HG03442 (cell line): ENCODE measurements at regions not wholly inside any gene's neighbourhood (a gene's known extent, or its start where the extent isn't known, plus 50 kb on each side); places are given as distances from the start of the nearest gene placed in this dataset.
"Not testable (repeated sequence)": the region's sequence is repeated elsewhere in the genome, so short reads cannot be mapped to it uniquely, and the experiment has no call there.

ENCODE experiments used
- ATAC-seq: cut with Tn5 transposase; IDR thresholded peaks from one replicate; pipeline ENCODE4 v1.9.1; 2021; ENCODE audit warnings: mild to moderate bottlenecking, moderate library complexity; ENCODE audit not compliant: unreplicated experiment

DNA sequence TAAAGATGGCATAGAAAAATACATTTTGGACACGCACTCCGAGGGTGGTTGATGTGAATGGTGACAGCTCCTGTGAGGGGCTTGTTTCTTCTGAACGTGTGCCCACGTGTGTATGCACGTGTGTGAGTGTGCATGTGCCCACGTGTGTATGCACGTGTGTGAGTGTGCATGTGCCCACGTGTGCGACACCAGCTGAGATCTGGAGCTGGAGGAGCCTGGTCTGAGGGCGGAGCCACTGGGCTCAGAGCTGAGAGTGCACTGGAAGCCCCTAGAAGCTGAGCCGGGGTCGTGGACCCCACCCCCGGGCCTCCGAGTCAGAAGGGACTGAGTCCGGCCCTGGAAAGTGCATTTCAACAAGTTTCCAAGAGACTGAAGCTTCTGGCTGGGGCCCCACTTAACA lies 282.5 kb upstream of the IRX4 start:
- no peak for ATAC-seq

DNA sequence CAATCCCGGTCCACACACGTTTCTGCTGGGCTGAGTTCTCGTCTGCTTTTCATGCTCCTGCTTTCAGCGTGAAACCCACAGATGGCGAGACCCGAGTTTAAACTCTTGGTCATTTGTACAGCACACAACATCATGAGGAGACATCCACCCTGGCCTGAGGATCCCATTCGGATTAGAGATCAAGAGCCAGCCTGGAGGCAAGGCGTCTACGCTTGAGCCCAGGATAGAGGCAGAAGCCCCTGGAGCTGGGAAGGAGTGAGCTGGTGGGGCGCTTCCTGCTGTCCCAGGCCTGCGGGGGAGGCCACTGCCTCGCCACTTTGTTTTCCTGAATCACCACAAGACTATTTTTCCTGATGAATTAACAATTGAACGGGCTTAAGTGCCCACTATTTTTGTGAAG lies 281.9 kb upstream of the IRX4 start:
- ATAC-seq, result no peak

DNA sequence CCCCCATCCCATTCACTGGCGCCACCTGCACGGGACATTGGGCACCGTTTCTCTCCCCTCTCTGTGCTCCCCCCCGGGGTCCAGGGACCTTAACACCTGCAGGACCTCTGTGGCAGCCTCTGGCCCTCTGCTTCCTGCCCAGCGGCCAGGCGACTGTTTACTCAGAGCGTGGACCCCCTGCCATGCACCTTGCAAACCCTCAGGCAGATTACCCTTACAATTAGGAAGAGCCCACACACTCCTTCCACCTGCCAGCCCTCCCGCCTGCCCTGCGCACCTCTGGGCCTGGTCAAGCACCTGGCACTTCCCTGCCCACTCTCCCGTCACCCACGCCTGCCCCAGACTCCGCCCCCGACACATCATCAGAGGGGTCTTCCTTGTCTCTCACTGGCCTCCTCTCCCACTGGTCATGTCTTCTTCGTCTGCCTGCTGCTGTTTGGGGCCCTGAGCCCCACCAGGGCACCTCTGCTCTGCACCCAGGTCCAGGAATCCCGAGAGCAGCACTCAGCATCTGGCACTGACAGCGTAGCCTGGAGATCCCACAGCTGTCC lies 281.3 kb upstream of the IRX4 start:
- no peak for ATAC-seq

DNA sequence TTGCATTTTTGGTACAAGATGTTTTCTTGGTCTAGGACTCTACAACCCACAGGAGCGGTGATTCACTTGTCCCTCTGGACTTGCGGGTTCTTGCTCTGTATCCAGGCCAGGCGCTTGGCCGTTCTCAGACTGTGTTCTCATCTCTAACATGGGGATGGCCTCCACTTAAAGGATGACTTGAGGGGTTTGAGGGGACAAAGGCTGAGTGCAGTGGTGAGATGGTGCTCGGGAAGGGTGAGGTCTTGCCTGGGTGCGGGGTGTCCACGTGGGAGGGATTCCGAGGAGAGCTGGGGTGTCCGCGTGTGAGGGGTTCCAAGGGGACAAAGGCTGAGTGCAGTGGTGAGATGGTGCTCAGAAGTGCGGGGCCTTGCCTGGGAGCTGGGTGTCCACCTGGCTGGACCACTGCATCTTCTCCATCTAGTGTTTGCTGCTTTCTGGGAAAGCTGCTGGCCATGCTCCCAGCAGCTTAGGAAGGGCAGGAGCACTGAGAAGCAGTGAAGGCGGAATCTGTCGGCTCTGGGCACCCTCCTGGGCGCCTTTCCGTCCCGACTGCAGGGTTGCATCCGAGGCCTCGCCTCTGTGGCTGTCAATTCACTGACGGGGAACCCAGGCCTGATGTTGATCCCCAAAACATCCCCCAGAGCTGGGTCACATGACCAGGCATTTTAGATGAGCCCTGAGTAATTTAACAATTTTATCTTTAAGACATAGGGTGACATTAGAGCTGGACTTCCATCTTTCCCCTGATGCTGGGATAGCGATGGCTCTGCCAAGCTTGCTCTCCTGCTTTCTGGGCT lies 280.5 kb upstream of the IRX4 start:
- no peak for ATAC-seq

DNA sequence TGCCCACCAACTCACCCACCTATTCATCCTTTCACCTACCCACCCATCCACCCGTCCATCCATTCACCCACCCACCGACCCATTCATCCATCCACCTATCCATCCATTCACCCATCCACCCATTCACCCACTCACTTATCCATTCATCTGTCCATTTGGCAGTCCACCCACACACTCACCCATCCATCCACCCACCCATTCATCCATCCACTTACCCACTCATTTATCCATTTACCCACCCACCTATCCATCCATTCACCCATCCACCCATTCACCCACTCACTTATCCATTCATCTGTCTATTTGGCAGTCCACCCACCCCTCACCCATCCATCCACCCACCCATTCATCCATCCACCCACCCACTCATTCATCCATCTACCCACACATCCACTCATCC lies 278.1 kb upstream of the IRX4 start:
- no peak for ATAC-seq

DNA sequence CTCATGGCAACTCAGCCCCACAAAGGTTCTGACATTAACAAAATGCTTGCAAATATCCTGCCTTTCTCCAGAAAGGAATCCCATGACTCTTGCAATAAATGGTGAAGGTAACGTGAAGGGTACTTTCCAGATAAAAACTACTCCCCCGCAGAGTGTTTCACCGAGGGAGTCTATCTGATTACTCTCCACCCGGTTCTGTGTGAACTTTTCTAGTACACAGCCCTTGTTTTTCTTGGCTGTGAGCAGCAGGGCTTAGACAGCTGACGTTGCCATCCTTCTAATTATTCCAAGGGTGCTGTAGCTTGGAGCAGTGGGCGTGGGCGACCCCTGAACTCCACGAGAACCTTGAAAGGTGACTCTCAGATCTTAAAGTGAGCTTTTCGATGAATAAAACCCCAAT lies 276.0 kb upstream of the IRX4 start:
- no peak for ATAC-seq

DNA sequence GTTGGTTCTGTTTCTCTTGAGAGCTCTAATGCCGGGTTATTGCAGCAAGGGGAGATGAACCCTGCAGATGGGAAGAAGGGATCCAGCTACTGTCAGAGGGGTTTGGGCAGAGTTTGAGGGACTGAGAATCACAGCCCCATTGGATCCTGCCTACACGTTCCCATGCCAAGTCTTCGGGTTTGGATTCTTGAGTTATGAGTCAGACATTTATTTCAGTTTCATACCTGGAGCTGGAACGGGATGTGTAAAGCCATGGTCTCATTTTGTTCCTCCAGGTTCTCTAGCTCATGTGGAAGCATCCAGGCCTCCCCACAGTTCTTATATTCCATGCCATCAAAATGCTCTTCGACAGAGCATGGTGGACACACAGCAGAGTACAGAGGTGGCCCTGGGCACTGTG lies 275.4 kb upstream of the IRX4 start:
- ATAC-seq, result no peak

DNA sequence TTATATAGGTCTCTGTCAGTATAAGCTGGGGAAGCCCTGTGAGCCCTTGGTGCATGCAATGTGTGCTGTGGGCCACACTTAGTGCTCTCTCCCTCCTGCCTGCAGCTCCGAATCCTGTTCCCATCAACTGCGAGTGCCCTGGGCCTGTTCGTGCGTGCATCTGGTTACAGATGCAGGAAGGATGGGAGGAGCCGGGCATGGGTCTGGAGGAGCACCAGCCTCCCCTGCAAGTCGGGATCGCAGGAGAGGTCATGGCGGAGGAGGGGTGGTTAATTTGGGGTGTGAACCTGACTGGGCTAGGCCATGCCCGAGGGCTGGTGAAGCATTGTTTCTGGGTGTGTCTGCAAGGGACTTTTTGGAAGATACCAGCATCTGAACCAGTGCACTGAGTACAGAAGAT lies 274.6 kb upstream of the IRX4 start:
- ATAC-seq, result no peak

DNA sequence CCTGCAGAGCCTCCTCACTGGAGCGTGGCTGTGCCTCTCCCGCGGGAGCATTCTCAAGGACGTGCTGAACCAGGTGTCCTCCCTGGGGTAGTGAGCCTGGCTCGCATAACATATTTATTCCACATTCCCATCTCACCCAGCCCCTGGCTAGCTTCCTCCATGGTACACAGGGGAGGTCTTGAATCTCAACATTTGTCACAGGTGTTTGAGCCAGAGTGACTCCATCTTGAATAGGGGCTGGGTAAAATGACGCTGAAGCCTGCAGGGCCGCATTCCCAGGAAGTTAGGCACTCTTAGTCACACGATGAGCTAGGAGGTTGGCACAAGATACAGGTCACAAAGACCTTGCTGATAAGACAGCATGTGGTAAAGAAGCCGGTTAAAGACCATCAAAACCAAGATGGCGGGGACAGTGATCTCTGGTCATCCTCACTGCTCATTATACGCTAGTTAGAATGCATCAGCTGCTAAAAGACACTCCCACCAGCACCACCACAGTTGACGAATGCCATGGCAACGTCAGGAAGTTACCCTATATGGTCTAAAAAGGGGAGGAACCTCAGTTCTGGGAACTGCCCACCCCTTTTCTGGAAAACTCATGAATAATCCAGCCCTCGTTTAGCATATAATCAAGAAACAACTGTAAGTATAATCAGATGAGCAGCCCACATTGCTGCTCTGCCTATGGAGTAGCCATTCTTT lies 273.8 kb upstream of the IRX4 start:
- ATAC-seq, result no peak

DNA sequence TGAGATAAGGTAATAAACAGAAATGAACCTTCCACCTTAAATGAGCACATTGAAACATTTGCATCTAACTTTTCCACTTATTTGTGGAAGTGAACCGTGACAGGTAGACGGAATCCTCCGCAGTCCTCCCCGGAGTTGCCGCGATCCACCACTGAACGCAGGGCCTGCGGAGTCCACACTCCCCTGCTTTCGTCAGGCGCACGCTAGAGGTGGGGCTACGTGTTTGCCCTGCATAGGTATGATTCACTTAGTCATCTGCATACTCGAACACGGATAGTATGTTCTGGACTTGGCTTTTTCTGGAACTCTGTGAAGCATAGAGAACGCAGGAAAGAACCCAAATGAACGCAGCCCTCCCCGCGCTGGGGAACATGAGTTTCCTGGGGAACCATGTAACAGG lies 272.8 kb upstream of the IRX4 start:
- no peak for ATAC-seq

DNA sequence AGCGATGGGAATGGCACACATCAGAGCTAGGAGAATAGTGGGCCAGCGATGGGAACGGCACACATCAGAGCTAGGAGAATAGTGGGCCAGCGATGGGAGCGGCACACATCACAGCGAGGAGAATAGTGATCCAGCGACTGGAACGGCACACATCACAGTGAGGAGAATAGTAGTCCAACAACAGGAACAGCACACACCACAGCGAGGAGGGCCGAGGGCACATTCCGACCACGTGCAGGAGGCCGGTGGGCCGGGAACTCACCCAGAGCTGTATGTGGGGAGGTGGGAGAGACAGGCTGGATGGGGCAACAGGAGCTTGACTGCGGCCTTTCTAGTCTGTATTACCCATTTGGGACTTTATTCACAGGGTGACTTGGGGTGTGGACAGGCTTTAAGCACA lies 271.1 kb upstream of the IRX4 start:
- ATAC-seq, result no peak

DNA sequence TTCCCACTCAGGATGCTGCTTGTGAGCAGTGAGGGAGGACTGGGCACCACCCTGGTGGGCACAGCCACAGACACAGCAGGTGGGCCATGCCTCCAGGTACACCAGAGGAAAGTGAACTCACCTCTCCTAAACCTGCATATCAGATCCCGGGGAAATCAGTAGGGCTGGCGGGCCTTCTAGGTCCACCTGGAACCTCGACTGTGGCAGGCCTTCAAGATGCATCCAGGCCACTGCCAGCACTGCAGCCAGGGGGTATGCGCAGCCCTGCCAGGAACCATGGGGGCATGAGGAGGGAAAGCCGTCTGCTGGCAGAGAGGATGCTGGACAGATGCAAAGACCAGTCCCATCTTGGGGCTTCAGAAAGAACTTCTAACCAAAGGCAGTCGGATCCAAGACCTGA lies 270.6 kb upstream of the IRX4 start:
- no peak for ATAC-seq

DNA sequence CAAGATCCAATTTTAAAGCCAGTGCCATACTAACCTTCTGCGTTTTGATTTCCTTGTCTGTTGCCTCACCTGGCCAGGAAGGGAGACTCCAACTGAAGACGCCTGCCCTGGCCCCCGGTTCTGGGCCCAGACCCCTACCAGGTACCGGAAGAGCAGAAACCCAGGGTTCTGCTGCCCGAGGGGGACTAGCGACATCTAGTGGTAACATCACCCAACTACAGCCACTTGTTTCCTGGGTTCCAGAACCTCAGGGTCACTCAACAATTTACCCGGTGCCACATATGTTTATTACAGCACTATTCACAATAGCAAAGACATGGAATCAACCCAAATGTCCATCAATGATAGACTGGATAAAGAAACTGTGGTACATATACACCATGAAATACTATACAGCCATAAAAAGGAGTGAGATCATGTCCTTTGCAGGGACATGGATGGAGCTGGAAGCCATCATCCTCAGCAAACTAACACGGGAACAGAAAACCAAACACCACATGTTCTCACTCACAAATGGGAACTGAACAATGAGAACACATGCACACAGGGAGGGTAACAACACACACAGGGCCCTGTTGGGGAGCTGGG lies 268.7 kb upstream of the IRX4 start:
- ATAC-seq, result not testable (repeated sequence)

DNA sequence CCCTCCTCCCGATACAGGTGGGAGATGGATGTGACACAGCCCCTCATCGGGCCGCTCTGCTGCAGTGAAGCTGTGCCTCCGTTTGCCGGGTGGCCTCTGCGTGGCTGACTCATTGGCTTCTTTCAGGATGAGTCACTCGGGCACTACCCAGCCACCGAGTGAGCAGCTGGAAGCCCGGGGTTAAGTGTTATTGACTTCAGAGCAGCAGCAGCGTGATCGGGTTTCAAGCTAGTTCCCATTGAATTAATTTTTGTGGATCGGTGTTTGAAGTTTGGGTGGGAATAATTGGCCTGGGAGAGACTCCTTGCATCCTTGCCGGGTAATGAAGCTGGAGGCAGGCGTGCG lies 266.4 kb upstream of the IRX4 start:
- peak; percentile 86 for ATAC-seq

DNA sequence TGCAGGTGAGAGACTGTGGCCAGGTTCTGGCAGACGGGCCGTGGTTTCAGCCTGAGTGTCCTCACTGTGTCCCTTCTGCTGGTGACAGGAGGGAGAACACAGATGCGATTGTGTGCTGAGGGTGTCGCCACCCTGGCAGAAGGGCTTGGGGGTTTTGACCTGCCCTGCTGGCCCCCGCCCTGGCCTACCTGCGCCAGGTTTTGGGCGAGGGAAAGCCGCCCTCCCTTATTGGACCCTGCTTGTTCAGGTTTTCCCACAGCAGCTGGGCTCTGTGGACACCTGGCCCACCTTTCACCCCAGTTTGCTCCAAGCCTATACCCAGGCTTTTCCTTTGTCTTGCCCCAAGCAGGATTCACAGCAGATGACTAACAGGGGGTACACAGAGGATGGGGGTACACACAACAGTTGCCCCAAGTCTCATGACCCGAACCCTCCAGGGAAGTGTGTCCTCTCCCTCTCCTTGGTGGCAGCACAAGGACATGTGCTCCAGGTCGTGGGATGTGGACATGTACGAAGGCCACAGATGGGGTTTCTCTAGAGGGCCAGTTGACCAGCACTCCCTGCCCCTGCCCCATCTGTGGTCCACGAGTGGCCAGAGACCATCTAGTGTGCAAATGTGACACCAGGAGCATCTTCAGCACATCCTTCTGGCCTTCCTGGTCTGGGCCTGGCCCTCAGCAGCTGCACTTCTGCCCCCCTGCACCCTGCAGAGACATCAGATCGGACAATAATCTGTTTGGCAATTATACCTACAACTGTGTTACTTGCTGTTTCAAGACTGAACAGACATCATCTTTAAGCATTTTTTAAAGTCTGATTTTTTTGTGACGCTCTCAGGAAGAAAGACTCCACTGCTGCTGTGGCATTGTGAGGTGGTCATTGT lies 265.8 kb upstream of the IRX4 start:
- ATAC-seq, result peak; percentile 14

DNA sequence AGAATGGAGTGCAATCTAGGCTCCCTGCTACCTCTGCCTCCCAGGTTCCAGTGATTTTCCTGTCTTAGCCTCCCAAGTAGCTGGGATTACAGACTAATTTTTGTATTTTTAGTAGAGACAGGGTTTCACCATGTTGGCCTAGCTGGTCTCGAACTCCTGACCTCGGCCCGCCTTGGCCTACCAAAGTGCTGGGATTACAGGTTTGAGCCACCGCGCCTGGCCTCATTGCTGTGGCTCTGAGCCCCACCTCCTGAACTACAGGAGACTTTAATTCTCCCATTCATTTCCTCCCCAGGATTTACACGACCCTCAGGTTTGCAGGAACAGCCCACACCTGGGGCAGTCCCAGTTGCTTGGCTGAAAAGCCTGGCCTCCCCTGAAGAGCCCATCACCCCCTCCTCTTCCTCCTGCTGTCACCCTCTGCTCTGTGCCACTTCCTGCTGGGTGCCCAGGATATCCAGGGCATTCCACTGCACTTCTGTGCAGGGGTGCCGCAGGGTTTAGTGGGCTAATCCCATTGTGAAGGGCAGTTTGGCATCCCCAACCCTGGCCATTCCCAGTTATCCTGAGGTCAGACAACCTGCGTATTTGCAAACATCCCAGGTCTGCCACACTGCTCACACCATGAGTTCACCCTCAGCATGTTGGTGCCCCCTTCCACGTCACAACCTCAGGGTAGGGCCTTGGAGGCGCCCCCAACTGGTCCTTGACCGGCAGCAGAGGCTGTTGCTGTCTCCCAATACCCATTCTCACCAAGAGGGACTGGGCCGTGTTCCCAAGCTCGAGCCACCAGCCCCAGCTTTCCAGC lies 265.0 kb upstream of the IRX4 start:
- no peak for ATAC-seq

DNA sequence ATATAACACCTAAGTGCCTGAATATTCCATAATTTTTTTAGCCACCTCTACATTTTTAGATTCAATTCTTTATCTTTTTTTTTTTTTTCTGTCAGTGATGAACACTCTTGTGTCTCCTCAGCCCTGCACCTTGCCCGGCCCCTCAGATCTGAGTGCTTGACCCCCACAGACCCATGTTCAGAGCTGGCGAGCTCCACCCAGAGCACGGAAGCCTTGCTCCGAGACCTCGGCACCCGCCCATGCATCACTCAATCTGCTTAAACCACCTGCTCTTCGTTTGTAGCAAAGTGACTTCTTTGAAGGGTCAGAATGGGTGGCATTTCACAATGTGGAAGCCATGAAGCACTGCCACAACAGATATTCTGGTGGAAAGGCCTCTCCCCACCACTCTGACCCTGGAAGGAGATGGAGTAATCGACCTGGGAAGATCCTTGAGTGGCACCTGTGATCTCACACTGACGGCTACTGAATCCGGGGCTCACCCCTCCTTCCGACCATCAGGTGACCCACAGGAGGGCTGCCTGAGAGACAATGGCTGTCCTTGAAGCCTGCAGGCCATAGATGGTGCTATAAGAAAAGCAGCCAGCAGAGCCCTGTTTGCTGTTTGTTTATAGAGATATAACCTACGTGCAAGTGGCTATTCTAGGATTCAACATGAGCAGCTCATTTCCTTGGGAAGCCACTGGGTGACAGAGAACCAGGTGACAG lies 261.1 kb upstream of the IRX4 start:
- no peak for ATAC-seq

DNA sequence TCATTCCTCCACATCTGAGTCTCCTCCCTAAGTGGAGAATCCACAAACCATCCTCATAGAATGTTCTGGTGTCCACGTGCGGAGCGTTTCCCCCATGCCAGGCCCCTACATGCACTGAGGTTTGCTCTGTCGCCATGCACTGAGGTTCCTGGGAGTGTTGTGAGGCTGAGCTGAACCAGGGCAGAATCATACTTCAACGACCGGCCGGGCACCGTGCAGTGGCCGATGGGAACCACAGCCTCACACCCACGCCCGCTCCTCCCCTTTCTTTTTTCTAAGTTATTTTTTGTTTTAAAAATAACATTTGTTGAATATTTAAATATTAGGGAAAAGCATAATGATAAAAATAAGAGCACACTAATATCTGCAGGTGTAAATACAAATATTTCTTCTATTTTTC lies 260.4 kb upstream of the IRX4 start:
- ATAC-seq, result no peak

DNA sequence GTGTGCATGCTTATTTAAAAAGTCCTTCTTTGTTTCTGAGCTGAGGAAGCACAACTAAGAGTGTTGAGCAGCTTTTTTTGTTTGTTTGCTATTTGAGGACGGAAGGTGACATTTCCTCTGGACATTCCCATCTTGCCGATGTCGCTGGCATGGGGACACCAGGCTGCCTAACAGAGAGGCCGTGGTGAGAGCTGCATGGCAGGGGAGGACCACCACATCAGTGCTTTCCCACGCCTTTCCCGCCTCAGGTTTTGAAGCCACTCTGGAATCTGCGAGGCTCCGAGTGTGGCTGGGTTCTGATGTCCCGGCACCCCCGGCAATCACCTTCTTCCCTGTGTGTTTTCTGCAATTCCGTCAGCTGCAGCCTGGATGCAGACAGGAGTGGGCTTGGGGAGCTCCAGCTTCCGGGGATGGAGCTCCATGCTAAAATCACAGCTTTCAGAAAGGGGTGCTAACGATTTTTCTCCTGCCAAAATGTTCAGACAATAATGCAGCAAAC lies 259.8 kb upstream of the IRX4 start:
- no peak for ATAC-seq
